ENCODE measurements at regions not wholly inside any gene's neighbourhood (a gene's known extent, or its start where the extent isn't known, plus 50 kb on each side); places are given as distances from the start of the nearest gene placed in this dataset.

- TF ChIP-seq CTCF (IDR thresholded peaks at IDR 0.05), result no peak
- TF ChIP-seq ZFX (IDR thresholded peaks at IDR 0.05; ENCODE audit: borderline replicate concordance), result no peak
These were observed 1168.2 kb downstream of the BRD1 start for GRCh38 chr22:48659404-48659996.
